Breast epithelium (tissue), 3 donors: ENCODE measurements at regions not wholly inside any gene's neighbourhood (a gene's known extent, or its start where the extent isn't known, plus 50 kb on each side); places are given as distances from the start of the nearest gene placed in this dataset.
"Not testable (repeated sequence)": the region's sequence is repeated elsewhere in the genome, so short reads cannot be mapped to it uniquely, and the experiment has no call there.

ENCODE experiments used
- CTCF ChIP-seq, 3 donors: fragments of 450-650 bp; IDR thresholded peaks; one replicate each; pipeline ENCODE4 v1.5.1; 2016 to 2017; ENCODE audit warnings: antibody characterized with exemption in 3 of 3, mild to moderate bottlenecking in 3 of 3, moderate library complexity in 3 of 3
- POLR2A ChIP-seq: fragments of 450-650 bp; IDR thresholded peaks from one replicate; pipeline ENCODE4 v1.6.1; 2016; ENCODE audit warnings: antibody characterized with exemption, mild to moderate bottlenecking, moderate library complexity
- POLR2AphosphoS5 ChIP-seq, 3 donors: sonication (generic); formaldehyde crosslinking; IDR thresholded peaks; one replicate each; pipeline ENCODE4 v1.6.1; 2017; ENCODE audit warnings: antibody characterized with exemption in 3 of 3

- not testable (repeated sequence) for TF ChIP-seq CTCF (IDR thresholded peaks at IDR 0.05); POLR2A; POLR2AphosphoS5 (IDR thresholded peaks at IDR 0.05)
Observed at GRCh38 chr9:61872329-61872728, 682.5 kb downstream of the SPATA31A7 start.
